ENCODE measurements at regions not wholly inside any gene's neighbourhood (a gene's known extent, or its start where the extent isn't known, plus 50 kb on each side); places are given as distances from the start of the nearest gene placed in this dataset.

DNA sequence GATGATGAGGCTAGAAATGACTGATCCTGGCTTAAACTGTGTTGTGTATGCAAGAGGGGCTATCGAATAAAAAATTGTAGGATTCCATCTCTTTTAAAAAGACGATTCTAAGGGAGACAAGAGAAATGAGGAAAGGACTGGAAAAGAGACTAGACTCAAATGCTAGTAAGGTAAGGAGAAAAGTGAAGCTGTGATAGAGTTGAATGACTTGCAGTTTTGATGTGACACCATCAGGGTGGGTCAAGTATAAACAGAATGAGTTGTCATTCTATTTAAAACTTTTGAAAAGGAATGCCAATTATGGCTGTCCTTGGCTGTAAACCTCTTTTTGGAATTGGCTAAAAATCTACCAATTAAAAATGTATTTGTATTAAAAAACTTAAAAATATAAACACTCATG, 184.5 kb upstream of the PHF14 start:
- ChIA-PET CTCF (no interaction called here), RAD21 (ENCODE audit: low non-redundant PET in 1 of 2, low total read pairs in 2 of 2, uncharacterized antibody in 2 of 2, unreplicated experiment in 2 of 2) (no interaction called here), POLR2A (no interaction called here)
- no peak for TF ChIP-seq EZH2phosphoT487 (IDR thresholded peaks at IDR 0.05; ENCODE audit: borderline replicate concordance)
- no peak for TF ChIP-seq SRF (IDR thresholded peaks at IDR 0.05; ENCODE audit: low read depth)
- no peak for TF ChIP-seq POLR2AphosphoS5 (IDR thresholded peaks at IDR 0.05; ENCODE audit: low read depth, low read length)
- TF ChIP-seq FOSL1 (IDR thresholded peaks at IDR 0.05; ENCODE audit: low read depth): no peak
- TF ChIP-seq SP1 (IDR thresholded peaks at IDR 0.05; ENCODE audit: low read depth): no peak
- no peak for TF ChIP-seq TCF7L2 (IDR thresholded peaks at IDR 0.05; ENCODE audit: borderline replicate concordance, extremely low read depth, insufficient read depth, insufficient read length)
- TF ChIP-seq EZH2 (IDR thresholded peaks at IDR 0.05): no peak
- TF ChIP-seq POLR2A (IDR thresholded peaks at IDR 0.05; ENCODE audit: borderline replicate concordance, extremely low read depth, insufficient read depth, insufficient read length): no peak
- TF ChIP-seq, protein P1, sequence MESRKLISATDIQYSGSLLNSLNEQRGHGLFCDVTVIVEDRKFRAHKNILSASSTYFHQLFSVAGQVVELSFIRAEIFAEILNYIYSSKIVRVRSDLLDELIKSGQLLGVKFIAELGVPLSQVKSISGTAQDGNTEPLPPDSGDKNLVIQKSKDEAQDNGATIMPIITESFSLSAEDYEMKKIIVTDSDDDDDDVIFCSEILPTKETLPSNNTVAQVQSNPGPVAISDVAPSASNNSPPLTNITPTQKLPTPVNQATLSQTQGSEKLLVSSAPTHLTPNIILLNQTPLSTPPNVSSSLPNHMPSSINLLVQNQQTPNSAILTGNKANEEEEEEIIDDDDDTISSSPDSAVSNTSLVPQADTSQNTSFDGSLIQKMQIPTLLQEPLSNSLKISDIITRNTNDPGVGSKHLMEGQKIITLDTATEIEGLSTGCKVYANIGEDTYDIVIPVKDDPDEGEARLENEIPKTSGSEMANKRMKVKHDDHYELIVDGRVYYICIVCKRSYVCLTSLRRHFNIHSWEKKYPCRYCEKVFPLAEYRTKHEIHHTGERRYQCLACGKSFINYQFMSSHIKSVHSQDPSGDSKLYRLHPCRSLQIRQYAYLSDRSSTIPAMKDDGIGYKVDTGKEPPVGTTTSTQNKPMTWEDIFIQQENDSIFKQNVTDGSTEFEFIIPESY (IDR thresholded peaks at IDR 0.05; ENCODE audit: extremely low read depth, insufficient replicate concordance, low read length): no peak
- TF ChIP-seq, protein P2, sequence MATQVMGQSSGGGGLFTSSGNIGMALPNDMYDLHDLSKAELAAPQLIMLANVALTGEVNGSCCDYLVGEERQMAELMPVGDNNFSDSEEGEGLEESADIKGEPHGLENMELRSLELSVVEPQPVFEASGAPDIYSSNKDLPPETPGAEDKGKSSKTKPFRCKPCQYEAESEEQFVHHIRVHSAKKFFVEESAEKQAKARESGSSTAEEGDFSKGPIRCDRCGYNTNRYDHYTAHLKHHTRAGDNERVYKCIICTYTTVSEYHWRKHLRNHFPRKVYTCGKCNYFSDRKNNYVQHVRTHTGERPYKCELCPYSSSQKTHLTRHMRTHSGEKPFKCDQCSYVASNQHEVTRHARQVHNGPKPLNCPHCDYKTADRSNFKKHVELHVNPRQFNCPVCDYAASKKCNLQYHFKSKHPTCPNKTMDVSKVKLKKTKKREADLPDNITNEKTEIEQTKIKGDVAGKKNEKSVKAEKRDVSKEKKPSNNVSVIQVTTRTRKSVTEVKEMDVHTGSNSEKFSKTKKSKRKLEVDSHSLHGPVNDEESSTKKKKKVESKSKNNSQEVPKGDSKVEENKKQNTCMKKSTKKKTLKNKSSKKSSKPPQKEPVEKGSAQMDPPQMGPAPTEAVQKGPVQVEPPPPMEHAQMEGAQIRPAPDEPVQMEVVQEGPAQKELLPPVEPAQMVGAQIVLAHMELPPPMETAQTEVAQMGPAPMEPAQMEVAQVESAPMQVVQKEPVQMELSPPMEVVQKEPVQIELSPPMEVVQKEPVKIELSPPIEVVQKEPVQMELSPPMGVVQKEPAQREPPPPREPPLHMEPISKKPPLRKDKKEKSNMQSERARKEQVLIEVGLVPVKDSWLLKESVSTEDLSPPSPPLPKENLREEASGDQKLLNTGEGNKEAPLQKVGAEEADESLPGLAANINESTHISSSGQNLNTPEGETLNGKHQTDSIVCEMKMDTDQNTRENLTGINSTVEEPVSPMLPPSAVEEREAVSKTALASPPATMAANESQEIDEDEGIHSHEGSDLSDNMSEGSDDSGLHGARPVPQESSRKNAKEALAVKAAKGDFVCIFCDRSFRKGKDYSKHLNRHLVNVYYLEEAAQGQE (IDR thresholded peaks at IDR 0.05; ENCODE audit: low read depth): no peak
- TF ChIP-seq YY1 (IDR thresholded peaks at IDR 0.05; ENCODE audit: extremely low read depth, insufficient replicate concordance, low read depth, low read length): no peak
- TF ChIP-seq, protein P3, sequence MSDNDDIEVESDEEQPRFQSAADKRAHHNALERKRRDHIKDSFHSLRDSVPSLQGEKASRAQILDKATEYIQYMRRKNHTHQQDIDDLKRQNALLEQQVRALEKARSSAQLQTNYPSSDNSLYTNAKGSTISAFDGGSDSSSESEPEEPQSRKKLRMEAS (IDR thresholded peaks at IDR 0.05): no peak
- no peak for TF ChIP-seq CBX3 (IDR thresholded peaks at IDR 0.05; ENCODE audit: low read depth)
- TF ChIP-seq JUND (IDR thresholded peaks at IDR 0.05): no peak
- TF ChIP-seq, protein P4, sequence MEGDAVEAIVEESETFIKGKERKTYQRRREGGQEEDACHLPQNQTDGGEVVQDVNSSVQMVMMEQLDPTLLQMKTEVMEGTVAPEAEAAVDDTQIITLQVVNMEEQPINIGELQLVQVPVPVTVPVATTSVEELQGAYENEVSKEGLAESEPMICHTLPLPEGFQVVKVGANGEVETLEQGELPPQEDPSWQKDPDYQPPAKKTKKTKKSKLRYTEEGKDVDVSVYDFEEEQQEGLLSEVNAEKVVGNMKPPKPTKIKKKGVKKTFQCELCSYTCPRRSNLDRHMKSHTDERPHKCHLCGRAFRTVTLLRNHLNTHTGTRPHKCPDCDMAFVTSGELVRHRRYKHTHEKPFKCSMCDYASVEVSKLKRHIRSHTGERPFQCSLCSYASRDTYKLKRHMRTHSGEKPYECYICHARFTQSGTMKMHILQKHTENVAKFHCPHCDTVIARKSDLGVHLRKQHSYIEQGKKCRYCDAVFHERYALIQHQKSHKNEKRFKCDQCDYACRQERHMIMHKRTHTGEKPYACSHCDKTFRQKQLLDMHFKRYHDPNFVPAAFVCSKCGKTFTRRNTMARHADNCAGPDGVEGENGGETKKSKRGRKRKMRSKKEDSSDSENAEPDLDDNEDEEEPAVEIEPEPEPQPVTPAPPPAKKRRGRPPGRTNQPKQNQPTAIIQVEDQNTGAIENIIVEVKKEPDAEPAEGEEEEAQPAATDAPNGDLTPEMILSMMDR (IDR thresholded peaks at IDR 0.05 in 2 of 3, conservative IDR thresholded peaks at IDR 0.05 in 1 of 3; ENCODE audit: borderline replicate concordance in 1 of 3, insufficient read depth in 1 of 3, low read depth in 2 of 3, low read length in 2 of 3): no peak
- TF ChIP-seq EGR1 (IDR thresholded peaks at IDR 0.05; ENCODE audit: low read depth): no peak
- no peak for TF ChIP-seq ZNF274 (IDR thresholded peaks at IDR 0.05; ENCODE audit: low read depth, low read length)
- no peak for TF ChIP-seq ZFX (IDR thresholded peaks at IDR 0.05)
- H2AFZ ChIP-seq (ENCODE audit: low read depth, low read length, poor library complexity, severe bottlenecking): no peak overlapping the region
- H3K9ac ChIP-seq (ENCODE audit: low read length): no peak overlapping the region
- H3K4me1 ChIP-seq (ENCODE audit: control insufficient read depth in 1 of 2, insufficient read depth in 2 of 2, low read length in 2 of 2): no peaks in the 10 kb centered on the region
- H3K27ac ChIP-seq (ENCODE audit: low read depth, low read length): no peak overlapping the region
- H3K27me3 ChIP-seq (ENCODE audit: insufficient read depth, low read length): no peaks in the 10 kb centered on the region
- ATAC-seq: no peak
- DNase-seq (ENCODE audit: low read depth, low spot score): no peak
- H3K9me3 ChIP-seq (ENCODE audit: control insufficient read depth in 1 of 2, insufficient read depth in 1 of 2, low read depth in 1 of 2, low read length in 2 of 2): no peaks in the 10 kb centered on the region
- no peaks in the 10 kb centered on the region for H3K9me2 ChIP-seq (ENCODE audit: insufficient read depth)
- intact Hi-C loops (cut with micrococcal nuclease): no loop called here
- H3K36me3 ChIP-seq (ENCODE audit: control insufficient read depth in 1 of 2, insufficient read depth in 2 of 2, low read length in 2 of 2): no peaks in the 10 kb centered on the region
- no peak overlapping the region for H3K4me3 ChIP-seq (replicated peaks in 1 of 2; ENCODE audit: low read depth in 1 of 2, low read length in 2 of 2)
- no peaks in the 10 kb centered on the region for H4K20me1 ChIP-seq (ENCODE audit: insufficient read depth)
- no peaks in the 10 kb centered on the region for H3K79me2 ChIP-seq (ENCODE audit: insufficient read depth, low read length)
- H3K4me2 ChIP-seq (ENCODE audit: low read length): no peak overlapping the region
- no TSS peak for BruUV-seq (replicated peaks)
